HUES48 (cell line): ENCODE measurements at regions not wholly inside any gene's neighbourhood (a gene's known extent, or its start where the extent isn't known, plus 50 kb on each side); places are given as distances from the start of the nearest gene placed in this dataset.

ENCODE experiments used
- H3K27ac ChIP-seq: one replicate; pipeline ENCODE4 v1.7.0; 2013; ENCODE audit warnings: low read depth, low read length, inconsistent platforms
- H3K27me3 ChIP-seq: 2 replicates; pipeline ENCODE4 v1.6.1; 2013; ENCODE audit warnings: mild to moderate bottlenecking, low read length; ENCODE audit not compliant: control insufficient read depth, insufficient read depth
- H3K36me3 ChIP-seq: 2 replicates; pipeline ENCODE4 v1.6.1; 2013; ENCODE audit warnings: low read length; ENCODE audit not compliant: control insufficient read depth, insufficient read depth
- H3K4me1 ChIP-seq: 2 replicates; pipeline ENCODE4 v1.6.1; 2013; ENCODE audit warnings: mild to moderate bottlenecking, low read length; ENCODE audit not compliant: control insufficient read depth, insufficient read depth
- H3K4me3 ChIP-seq: 2 replicates; pipeline ENCODE4 v1.5.1; 2013; ENCODE audit warnings: mild to moderate bottlenecking, low read depth, low read length
- H3K9ac ChIP-seq: 2 replicates; pipeline ENCODE4 v1.6.1; 2013; ENCODE audit warnings: mild to moderate bottlenecking, low read depth, low read length, moderate library complexity
- H3K9me3 ChIP-seq: 2 replicates; pipeline ENCODE4 v1.6.1; 2013; ENCODE audit warnings: low read length; ENCODE audit not compliant: control insufficient read depth, insufficient read depth

DNA sequence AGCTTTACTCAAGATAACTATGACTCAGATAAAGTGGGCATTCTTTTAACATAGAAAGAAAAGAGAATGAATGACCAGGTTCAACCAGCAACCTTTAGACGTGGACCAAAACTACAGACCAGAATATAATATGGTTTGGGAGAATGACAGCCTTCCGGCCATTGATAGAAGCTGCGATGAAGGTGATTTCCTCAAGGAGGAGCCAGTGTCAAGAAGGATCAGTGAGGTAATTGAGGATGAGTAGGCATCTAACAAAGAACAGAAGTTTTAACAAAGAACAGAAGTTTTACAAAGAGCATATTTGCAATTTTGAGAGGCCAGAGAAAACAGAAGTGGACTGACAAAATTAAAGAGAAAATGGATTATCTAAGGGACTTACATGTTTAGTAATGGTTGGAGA, 289.0 kb upstream of the AGTR1 start:
- Histone ChIP-seq H3K4me1 (peaks cover 5% of the 10 kb centered on the region; the same call in 1 of the 2 replicates), H3K36me3 (no peaks in the 10 kb centered on the region), H3K9ac (no peak overlapping the region), H3K9me3 (peaks cover 23% of the 10 kb centered on the region), H3K27me3 (no peaks in the 10 kb centered on the region), H3K27ac (no peak overlapping the region), H3K4me3 (no peak overlapping the region)

DNA sequence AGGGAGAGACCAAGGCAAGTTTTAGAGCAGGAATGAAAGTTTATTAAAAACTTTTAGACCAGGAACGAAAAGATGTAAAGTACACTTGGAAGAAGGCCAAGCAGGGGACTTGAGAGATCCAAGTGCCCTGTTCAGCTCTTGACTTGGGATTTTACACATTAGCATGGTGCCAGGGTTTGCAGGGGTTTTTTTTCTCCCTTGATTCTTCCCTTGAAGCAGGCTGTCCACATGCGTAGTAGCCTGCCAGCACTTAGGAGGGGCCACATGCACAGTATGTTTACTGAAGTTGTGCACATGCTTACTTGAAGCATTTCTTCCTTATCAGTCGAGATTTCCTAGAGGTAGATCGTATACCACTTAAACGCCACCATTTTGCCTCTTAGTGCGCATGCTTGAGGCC, 277.5 kb upstream of the AGTR1 start:
- H3K36me3 ChIP-seq = no peaks in the 10 kb centered on the region
- H3K9me3 ChIP-seq = no peaks in the 10 kb centered on the region
- no peak overlapping the region for H3K27ac ChIP-seq
- no peaks in the 10 kb centered on the region for H3K27me3 ChIP-seq
- no peak overlapping the region for H3K4me3 ChIP-seq
- no peaks in the 10 kb centered on the region for H3K4me1 ChIP-seq
- H3K9ac ChIP-seq = no peak overlapping the region

DNA sequence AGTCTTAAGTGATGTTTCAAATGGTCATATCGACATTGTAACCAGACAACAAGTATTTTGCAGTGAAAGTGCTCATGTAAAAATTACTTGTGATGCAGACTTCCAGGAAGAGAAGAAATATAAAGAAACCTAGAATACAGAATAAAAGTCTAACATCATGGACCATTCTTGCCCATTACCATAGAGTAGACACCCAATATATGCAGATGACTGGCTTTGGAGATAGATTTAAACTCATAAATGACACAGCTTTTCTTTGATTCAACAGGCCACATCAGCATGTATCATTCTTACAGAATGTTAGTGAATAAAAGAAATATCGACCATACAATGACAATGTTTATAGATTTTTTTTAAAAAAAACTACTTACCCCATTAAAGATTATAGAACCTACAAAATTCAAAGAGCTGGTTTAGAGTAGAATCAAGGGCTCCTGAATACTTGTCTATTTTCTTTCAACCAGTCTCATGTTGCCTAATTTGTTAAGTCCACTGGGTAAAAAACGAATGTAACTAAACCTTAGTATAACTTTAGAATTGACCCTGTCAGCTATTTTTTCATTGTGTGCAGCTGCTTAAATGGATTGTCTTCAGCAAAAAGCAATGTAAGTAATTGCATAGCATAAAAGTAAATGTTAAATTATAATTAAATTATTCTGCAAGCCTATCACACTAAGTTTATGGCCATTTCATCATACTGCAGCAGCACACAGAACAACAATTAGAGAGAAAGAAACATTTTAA, 268.7 kb upstream of the AGTR1 start:
- no peak overlapping the region for H3K4me3 ChIP-seq
- no peaks in the 10 kb centered on the region for H3K9me3 ChIP-seq
- H3K27ac ChIP-seq = no peak overlapping the region
- H3K36me3 ChIP-seq = no peaks in the 10 kb centered on the region
- H3K9ac ChIP-seq = no peak overlapping the region
- no peaks in the 10 kb centered on the region for H3K4me1 ChIP-seq
- H3K27me3 ChIP-seq = no peaks in the 10 kb centered on the region

DNA sequence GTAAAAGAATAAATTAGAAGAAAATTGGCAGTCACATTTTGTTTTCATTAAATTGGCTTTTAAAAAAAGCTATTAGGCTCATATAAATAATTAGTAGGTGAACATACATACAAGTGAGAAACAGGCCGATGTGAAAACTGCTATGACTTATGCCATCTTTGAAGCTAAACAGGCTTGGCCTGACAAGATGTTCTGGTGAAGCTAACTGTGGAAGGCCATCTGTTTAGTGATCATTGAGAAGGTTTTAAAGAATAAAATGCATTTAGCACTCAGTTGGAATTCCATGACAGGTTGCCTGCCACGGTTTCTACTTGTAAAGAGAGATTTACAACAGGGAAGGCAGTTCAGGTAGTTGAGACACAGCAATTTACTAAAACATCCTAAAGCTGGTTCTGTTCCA, 264.0 kb upstream of the AGTR1 start:
- H3K9me3 ChIP-seq = no peaks in the 10 kb centered on the region
- no peaks in the 10 kb centered on the region for H3K4me1 ChIP-seq
- no peak overlapping the region for H3K4me3 ChIP-seq
- no peaks in the 10 kb centered on the region for H3K27me3 ChIP-seq
- H3K27ac ChIP-seq = no peak overlapping the region
- H3K9ac ChIP-seq = no peak overlapping the region
- no peaks in the 10 kb centered on the region for H3K36me3 ChIP-seq

DNA sequence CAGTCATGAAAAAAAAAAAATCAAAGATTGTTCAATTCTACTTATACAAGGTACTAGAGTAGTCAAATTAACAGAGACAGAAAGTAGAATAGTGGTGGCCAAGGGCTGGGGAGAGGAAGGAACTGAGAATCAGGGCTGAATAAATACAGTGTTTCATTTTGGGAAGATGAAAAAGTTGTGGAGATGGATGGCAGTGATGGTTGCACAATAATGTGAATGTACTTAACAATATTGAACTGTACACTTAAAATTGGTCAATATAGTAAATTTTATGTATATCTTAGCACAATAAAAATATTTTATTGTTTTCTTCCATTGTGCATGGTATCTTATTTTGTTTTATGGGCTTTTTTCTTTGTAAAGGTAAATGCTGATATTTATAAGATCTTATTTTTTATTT, 262.2 kb upstream of the AGTR1 start:
- Histone ChIP-seq H3K4me3 (no peak overlapping the region), H3K36me3 (no peaks in the 10 kb centered on the region), H3K27ac (no peak overlapping the region), H3K27me3 (no peaks in the 10 kb centered on the region), H3K9me3 (no peaks in the 10 kb centered on the region), H3K9ac (no peak overlapping the region), H3K4me1 (0 out of 2 replicates have a peak, but pooled peaks cover 5% of the 10 kb centered on the region)

DNA sequence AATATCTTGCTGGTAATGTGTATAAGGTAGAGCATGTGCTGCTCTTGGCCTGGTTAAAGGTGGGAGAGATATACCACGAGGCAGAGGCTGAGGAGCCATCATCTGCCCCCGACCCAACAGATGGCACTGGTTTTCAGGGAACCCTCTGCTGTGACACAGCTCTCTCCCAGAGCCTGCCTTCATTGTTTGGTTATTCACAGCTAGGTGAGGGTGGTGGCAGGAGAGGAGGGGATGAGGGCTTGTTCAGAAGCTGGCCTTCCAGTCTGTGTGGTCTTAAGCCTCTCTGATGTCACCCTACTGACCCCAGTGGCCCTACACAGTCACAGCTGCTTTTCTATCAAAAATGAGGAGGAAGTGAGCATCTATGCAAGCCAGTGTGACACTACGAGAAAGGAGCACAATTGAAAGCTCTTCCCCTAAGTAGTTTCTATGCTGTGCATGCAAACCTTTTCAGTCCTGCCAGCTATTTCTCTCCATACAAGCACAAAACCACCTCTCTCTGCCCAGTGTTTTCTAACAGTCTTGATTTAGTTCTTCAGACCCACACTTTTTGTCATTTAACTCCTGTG, 258.4 kb upstream of the AGTR1 start:
- H3K27me3 ChIP-seq = no peaks in the 10 kb centered on the region
- no peak overlapping the region for H3K9ac ChIP-seq
- H3K4me1 ChIP-seq = 0 out of 2 replicates have a peak, but pooled peaks cover 5% of the 10 kb centered on the region
- H3K27ac ChIP-seq = no peak overlapping the region
- H3K4me3 ChIP-seq = no peak overlapping the region
- H3K36me3 ChIP-seq = no peaks in the 10 kb centered on the region
- H3K9me3 ChIP-seq = no peaks in the 10 kb centered on the region

DNA sequence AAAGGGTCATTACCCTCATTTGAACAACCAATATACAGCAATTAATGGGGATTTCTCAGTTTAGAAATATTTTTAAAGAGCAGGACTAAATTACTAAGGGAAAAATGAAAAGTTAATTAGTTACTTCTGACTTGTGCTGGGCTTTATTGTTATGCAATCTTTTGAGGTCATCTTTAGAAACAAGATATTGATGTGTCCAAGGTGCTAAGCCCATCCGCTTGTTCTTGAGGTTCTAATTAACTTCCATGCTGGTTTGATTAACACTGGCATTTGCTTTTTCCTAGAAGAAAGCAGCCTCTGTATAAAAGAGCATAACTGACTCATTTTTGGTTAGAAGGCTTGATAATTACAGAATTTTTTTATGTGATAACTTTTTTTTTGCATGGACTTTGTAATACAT, 256.5 kb upstream of the AGTR1 start:
- no peak overlapping the region for H3K9ac ChIP-seq
- no peaks in the 10 kb centered on the region for H3K9me3 ChIP-seq
- no peaks in the 10 kb centered on the region for H3K36me3 ChIP-seq
- 0 out of 2 replicates have a peak, but pooled peaks cover 5% of the 10 kb centered on the region for H3K4me1 ChIP-seq
- H3K27me3 ChIP-seq = no peaks in the 10 kb centered on the region
- no peak overlapping the region for H3K27ac ChIP-seq
- no peak overlapping the region for H3K4me3 ChIP-seq

DNA sequence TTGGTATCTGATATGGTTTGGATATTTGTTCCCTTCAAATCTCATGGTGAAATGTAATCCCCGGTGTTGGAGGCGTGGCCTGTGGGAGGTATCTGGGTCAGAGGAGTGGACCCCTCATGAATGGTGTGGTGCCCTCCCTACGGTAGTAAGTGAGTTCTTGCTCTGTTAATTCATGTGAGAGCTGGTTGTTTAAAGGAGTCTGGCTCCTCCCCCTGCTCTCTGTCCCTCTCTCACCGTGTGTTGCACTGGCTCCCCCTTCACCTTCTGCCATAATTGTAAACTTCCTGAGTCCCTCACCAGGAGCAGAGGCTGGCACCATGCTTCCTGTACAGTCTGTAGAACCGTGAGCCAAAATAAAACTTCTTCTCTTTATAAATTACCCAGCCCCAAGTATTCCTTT, 246.9 kb upstream of the AGTR1 start:
- Histone ChIP-seq H3K36me3 (no peaks in the 10 kb centered on the region), H3K9me3 (no peaks in the 10 kb centered on the region), H3K27me3 (no peaks in the 10 kb centered on the region), H3K9ac (no peak overlapping the region), H3K4me3 (no peak overlapping the region), H3K4me1 (no peaks in the 10 kb centered on the region), H3K27ac (no peak overlapping the region)

DNA sequence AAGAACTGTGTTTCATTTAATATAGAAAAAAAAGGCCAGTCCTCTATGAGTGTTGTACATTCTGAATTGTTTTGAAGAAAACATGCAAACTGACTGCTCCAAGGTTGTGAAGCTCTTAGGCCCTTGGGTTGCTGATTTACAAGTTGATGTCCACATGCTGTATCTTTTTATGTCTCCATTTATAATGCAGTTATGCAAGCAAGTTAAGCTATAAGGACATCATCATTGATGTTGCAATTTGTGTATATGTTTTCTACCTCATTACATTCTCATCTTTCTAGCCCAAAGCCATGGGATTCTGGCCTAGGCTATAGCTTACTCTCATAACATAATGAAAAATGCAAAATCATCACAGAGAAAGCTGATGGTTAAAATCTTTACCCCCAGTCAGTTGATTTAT, 245.7 kb upstream of the AGTR1 start:
- no peaks in the 10 kb centered on the region for H3K36me3 ChIP-seq
- no peaks in the 10 kb centered on the region for H3K9me3 ChIP-seq
- H3K4me1 ChIP-seq = no peaks in the 10 kb centered on the region
- H3K9ac ChIP-seq = no peak overlapping the region
- H3K27me3 ChIP-seq = no peaks in the 10 kb centered on the region
- H3K27ac ChIP-seq = no peak overlapping the region
- no peak overlapping the region for H3K4me3 ChIP-seq

DNA sequence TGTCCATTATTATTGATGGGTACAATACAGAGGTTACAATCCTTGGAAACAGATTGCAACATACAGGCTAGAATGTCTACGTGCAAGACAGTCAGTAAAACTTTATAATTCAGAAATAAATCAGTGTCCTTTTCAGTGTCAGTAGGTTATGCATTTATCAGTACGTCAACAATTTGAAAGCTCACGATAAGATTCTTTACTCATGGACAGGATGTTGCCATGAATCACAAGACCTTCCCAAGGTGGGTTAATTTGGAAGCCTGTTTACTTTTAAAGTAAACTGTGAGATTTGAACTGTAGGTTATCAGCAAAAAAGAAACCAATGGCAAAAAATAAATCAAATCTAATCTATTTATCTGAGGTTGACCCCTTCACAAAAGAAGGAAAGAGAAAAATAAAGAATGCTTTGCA, 243.9 kb upstream of the AGTR1 start:
- Histone ChIP-seq H3K36me3 (no peaks in the 10 kb centered on the region), H3K27ac (no peak overlapping the region)

DNA sequence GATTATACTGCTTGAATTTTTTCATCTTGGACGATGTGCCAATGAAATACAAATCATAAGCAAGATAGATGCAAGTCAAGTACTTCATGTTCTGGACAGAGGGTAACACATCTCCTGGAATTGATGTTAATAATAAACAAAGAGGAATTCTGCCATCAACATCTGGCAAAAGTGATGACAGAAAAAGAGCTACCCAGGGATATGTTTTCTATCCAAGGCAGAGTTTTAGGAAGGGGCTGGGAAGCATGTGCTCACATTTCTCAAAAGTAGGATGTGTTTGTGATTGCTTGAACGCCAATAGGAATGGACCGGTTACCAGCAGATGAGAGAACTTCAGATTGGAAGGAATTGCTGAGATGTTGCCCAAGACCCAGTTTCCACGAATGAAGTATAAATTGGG, 242.6 kb upstream of the AGTR1 start:
- Histone ChIP-seq H3K27me3 (no peaks in the 10 kb centered on the region), H3K4me3 (no peak overlapping the region), H3K36me3 (no peaks in the 10 kb centered on the region), H3K4me1 (no peaks in the 10 kb centered on the region), H3K9me3 (peaks cover 12% of the 10 kb centered on the region), H3K27ac (no peak overlapping the region), H3K9ac (no peak overlapping the region)

More for the DNA sequence above, 243.9 kb upstream of the AGTR1 start:
- no peak overlapping the region for H3K9ac ChIP-seq
- peaks cover 5% of the 10 kb centered on the region; the same call in 1 of the 2 replicates for H3K9me3 ChIP-seq
- no peaks in the 10 kb centered on the region for H3K27me3 ChIP-seq
- H3K4me1 ChIP-seq = no peaks in the 10 kb centered on the region
- H3K4me3 ChIP-seq = no peak overlapping the region
